ENCODE measurements at regions not wholly inside any gene's neighbourhood (a gene's known extent, or its start where the extent isn't known, plus 50 kb on each side); places are given as distances from the start of the nearest gene placed in this dataset.

DNA sequence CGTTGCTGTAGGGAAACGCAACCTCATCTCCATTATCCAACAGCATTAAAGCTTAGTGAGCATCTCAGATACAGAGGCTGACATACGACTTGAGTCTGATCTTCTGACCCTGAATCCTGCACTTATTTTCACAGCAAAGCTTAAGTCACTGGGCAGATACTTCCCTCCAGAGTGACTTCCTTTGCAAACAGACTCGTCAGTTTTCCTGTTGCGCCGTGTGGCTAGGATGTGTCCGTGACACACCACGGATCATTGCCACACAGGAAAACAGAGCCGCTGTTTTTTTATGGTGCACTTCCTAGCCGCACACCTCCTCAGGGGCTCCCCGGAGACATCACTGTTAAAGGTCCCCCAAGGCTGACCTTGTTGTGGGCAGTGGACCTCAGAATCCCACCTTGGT is 94.9 kb upstream of the MKI67 start:
- ATAC-seq (no peak), DNase-seq (ENCODE audit: low spot score) (no peak)

DNA sequence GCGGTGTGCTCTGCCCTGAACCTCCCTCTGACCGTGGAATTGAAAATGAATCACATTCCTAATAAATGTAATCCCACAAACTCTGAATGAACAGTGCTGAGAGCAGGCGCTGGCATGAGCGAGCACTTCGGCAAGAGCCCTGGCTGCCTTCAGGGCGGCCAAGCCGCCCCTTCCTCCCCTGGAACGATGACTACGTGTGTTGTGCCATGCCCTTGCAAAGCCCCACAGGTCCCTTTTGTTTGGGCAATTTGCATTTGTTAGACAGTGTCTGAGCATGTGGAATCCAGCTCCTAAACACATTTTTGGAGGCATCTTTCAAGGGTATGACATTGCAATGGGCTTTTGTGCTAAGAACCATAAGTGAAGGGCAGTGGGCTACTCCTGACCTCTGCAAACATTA is 95.6 kb upstream of the MKI67 start:
- ATAC-seq: no peak
- DNase-seq (ENCODE audit: low spot score): no peak

DNA sequence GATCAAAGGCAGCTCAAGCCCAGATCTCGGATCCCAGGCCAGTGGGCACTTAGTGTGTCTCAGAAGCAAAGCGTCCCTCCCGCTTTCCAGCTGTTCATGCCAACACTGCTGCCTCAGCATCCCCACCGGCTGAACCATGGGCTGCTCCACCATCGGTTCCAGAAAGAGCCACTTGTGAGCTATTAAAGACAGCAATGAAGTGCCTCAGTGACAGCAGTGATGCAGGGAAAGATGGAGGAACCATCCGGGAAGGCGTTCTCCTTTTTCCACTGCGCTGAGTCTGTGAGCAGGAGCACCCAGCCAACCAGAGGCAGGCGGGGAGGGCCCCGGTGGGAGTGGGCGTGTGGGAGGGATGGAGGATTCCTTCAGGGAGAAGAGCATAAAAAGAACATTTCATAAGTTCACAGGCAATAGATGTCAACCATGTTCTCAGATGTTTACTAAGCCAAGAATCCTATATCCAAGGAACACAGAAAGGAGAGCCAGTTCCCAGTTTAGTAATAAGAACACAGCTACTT is 96.2 kb upstream of the MKI67 start:
- no peak for ATAC-seq
- DNase-seq (ENCODE audit: low spot score): no peak

DNA sequence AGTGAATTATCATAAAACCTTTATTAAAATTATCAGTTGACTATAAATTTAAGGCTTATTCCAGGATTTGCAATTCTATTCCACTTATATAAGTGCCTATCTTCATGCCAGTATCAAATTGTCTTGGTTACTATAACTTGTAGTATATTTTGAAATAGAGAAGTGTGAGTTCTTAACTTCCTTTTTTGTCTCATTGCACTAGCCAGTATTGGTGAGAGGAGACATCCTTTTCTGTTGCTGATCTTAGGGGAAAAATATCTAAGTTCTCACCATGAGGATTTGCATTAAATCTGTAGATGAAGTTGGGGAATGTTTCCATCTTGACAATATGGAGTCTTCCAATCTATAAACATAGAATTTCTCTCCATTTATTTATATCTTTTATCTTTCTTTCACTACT is 104.2 kb upstream of the MKI67 start:
- ATAC-seq (no peak), DNase-seq (ENCODE audit: low spot score) (no peak)

DNA sequence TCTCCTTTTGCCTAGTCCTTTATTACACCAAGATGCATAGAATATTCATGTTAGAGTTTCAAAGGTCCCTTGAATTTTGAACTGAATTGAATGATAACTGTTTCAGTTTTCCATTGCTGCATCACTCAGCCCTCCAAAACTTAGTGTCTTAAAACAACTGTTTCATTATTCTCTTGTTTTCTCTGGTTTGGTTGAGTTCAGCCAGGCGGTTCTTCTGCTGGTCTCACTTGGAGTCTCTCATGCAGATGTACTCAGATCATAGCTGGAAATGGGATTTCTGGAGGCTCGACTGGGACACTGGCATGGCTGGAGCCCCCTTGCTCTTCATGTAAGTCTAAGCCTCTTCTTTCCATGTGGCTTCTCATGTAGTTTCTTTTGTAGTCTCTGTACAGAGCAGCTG is 107.2 kb upstream of the MKI67 start:
- no peak for ATAC-seq
- no peak for DNase-seq (ENCODE audit: low spot score)

DNA sequence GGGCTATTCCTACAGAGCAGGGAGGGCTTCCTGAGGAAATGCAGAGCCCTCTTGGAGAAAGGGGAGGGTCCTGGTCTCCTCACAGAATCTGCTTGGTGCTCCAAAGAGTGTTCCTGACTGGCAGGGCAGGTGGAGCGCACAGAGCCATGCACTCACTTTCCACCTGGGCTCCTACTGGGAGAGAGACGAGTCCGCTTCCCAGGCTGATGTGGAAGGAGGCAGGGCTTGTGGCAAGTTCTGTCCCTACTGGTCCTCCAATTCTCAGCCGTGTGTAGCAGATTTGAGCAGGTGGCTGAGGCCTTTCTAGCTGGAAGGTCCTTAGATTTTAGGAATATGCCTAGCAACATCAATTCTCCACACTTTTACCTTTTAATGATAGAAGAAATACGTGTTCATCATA is 111.5 kb upstream of the MKI67 start:
- DNase-seq (ENCODE audit: low spot score) (no peak), ATAC-seq (no peak)

DNA sequence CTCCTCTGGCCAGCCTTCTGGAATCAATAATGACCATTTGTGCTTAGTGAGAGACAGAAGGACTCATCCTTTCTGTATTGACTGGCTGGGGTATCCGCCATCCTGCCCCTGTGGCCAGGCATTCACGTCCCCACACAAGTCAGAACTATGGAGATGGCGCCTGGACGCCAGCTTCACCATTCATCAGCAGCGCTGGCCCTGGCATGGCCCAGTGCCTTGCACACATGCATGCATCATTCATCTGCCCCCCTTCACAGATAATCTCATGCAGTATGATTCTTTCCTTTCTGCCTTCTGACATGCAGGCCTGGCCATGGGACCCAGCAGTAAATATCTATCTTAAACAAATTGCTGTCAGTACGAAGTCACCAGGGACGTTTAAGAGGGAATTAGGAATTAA is 114.8 kb upstream of the MKI67 start:
- ATAC-seq (no peak), DNase-seq (ENCODE audit: low spot score) (no peak)

DNA sequence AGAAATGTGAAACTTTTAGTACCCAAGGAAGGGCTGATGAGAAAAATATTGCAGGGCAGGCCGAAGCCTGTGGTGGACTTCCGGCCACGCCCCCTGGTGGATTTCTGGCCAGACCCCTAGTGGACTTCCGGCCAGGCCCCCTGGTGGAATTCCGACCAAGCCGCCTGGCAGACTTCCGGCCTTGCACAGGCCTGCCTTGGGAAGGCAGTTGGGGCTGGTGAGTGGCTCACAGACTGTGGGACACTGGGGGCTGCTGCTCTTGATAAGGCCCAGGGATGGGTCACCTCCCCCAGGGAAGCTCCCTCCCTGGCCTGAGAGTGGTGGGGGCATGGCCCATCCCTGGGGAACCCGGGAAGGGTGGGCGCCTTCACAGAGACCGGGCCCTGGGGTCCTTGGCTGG is 116.4 kb upstream of the MKI67 start:
- DNase-seq (ENCODE audit: low spot score) (no peak), ATAC-seq (no peak)

DNA sequence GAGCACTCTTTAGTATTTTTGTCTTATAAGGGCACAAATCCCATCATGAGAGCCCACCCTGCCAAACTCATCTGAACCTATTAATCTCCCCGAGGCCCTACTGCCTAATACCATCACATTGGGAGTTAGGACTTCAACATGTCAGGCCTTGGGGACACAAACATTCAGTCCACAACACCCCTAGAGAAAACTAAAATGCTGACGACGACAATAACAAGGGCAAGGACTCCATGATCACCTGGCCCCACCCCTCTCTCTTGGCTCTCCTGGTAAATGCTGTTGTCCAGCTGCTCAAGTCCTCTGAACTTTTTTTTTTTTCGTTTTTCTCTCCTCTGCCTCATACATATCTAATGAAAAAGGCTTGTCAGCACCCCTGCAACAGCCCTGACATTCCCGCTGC is 118.8 kb upstream of the MKI67 start:
- ATAC-seq (no peak), DNase-seq (ENCODE audit: low spot score) (no peak)

DNA sequence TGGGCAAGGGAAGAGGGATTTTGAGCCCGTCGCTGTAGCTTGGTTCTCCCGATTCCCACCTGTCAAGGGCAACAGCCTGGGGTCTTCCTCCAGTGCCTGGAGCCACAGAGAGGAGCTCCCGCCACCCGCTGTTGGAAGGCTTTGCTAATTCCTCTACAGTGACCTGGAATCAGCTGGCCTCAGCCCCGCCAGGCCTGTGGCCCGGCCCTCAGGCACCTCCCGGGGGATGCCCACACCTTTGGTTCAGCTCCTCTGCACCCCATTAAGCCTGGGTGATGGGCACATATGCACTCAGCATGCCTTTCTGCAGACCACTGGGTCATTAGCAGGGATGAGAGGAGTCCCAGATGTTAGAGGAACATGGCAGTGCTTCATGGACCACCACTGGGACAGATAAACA is 121.4 kb upstream of the MKI67 start:
- ATAC-seq (no peak), DNase-seq (ENCODE audit: low spot score) (no peak)

DNA sequence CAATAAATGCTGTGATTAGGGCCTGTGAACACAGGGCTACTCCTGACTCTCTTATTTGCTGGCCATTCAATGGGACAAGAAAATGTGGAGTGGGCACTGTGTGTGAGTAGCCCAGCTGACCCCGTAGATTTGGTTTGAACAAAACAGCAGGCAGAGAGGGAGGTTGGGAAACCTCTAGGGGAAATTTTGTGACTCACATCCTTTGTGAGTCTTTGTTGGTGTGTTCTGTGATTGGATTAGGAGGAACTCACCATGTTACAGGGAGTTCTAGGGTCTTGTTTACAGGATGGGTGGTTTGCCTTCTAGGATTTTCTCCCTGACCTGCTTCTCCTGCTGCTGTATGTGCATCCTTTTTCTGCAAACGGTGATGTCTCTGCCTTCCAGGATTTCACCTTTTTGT is 128.3 kb upstream of the MKI67 start:
- DNase-seq (ENCODE audit: low spot score): no peak
- no peak for ATAC-seq

DNA sequence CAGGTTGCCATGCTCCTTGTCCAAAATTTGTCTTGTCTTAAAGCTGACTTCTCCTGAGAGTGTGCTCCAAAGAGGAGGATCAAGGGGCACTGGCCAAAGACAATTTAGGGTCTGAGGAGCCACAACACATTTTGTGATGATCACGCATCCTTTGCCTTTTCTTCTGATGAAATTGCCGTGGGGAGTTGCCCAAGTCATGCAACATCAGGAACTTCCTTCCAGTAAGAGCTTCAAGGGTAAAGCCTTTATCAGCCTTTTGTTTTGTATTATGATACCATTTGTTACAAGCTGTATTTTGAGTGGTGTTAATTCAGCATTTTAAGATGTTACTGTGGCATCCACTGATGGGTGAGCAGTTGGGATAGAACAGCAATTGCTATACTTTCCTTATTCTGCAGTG is 131.2 kb upstream of the MKI67 start:
- no peak for DNase-seq (ENCODE audit: low spot score)
- ATAC-seq: no peak

DNA sequence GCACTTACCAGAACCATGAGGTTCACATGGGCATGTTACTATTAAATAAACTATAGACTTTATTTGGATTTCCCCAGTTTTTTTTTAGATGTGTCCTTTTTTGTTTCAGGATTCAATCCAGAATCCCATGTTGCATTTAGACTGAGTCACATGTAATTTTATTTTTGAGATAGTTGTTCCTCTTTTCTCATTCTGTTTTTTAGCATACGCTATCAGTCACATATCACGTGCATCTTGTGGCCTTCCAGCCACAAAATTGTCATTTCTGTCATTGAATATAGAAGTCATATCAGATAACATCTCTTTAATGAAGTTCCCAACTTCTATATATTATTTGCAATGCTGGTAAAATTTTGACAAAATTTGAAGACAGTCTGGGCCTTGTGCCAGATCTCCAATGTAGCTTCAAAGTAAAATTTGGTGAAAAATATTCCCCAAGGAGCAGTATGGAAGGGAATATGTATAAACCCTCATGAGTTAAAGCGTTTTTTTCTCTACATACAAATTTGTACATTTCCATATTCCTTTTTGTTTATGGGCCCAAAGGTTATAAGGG is 132.3 kb upstream of the MKI67 start:
- no peak for DNase-seq (ENCODE audit: low spot score)
- no peak for ATAC-seq

DNA sequence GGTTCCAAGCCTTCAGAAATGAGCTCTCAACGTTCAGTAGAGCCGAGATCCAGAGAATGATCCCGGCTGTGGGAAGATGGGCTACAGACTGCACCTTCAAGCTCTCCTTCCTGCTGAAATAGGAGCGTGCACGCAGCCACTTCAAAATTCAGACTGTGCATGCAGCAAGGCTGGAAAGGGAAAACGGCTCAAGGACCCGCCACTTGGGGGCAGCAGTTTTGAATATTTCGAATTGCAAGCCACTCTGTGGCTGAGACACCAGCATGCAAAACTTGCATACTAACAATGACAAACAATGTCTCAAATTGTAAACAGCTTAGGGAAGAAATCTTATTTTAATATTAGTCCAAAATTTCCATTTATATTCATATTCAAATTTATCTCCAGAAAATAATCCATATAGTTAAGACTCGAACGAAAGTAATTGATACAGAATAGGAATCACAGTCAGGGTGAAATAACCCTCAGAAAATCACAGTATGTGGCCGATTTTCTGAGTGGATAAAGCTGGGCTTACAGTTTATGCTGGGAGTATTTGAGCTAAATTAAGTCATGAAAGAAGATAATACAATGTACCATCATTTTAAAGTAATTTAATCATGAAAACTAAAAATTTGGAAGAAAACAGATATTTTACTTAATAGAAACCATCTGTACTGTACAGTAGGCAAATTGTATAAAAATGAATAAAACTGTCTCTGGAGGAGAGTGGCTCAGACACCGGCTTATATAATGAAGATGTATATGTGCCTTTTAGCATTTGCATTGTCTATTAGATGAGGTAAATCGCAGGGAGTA is 137.9 kb upstream of the MKI67 start:
- peak; percentile 60 for DNase-seq (ENCODE audit: low spot score)
- peak; percentile 92 for ATAC-seq

DNA sequence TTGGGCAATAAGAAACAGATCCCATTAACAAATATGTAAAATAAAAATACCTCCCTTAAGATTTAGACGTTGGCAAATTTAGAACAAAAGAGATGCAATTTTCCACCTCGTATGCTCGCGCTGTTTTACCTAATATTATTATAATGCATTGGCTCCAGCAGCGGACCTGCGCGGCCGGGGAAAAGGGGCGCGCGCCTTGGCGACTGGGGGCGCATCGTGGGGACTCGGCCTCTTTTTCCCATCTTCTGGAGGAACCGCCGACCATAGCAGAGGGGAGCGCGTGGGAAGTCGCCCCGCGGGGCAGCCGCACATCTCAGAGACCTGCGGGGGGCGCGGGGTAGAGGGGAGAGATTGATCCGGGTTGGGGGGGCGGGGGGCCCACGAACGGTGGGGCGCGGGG is 139.4 kb upstream of the MKI67 start:
- DNase-seq (ENCODE audit: low spot score): no peak
- ATAC-seq: no peak

DNA sequence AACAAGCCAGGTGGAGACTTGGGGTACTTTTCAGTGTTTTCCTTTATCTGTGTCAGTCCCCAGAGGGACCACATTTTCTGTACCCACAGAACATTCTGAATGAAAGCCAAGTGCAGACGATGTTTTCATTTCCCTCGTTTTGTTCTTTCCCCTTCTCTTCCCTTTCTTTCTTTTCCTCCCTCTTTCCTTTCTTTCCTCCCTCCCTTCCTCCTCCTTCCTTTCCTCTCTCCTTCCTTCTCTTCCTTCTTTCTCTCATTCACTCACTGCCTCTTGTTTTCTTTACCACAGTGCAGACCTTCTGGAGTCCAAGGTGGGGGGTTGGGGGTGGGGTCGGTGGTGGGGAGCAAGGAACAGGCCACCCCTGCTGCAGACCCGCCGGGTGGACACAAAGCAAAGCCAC is 141.4 kb upstream of the MKI67 start:
- no peak for DNase-seq (ENCODE audit: low spot score)

DNA sequence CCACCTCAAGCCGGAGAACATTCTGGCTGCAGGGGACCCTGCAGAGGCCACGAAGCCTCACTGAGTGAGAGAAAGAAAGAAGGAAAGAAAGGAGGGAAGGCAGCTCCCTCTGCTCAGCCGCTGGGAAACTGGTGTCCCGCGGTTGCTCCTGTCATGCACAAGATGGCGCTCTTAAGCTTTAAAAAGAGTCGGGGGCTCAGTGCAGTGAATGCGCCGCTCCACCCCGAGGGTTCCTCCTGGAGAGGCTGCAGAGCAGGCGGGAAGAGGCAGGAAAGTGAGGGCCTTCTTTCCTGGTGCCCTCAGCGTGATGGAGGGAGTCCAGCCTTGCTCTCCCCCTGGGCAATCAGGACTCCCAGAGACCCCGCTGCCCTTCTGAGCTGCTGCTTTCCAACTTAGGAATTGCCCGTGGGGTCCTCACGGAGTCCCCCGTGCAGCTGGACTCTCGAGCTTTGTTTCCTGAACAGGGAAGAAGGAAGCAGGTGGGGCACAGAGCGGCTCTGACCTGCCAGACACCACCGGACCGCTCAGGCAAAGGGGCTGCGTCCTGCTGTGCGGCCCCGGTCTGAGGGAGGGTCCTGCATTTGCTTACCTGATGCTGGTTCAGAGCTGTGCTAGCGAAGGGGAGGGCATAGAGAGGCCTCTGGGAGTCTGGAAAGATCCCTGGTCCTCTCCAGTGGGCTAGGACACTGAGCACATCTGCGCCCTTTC is 141.9 kb upstream of the MKI67 start:
- ATAC-seq (peak; percentile 41), DNase-seq (ENCODE audit: low spot score) (no peak)

More for the DNA sequence above, 141.4 kb upstream of the MKI67 start:
- no peak for ATAC-seq

DNA sequence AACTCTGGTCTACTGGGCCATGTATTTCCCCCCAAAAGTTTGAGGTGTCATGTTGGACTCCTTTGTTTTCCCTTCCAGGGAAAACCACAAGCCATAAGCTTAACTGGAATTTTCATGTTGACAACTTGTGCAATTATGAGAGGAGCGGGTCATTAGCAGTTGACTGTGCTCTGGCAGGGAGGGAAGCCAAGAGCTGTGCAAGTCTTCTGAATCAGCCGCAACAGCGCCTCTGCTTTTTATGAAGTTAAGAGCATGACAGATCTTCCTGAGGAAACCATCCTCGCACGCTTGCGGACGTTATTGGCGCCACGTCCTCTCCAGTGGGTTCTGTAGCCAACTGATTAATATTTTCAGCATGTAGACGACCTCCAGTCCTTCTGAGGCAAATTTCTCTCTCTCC is 148.7 kb upstream of the MKI67 start:
- no peak for DNase-seq (ENCODE audit: low spot score)
- ATAC-seq: peak; percentile 22

DNA sequence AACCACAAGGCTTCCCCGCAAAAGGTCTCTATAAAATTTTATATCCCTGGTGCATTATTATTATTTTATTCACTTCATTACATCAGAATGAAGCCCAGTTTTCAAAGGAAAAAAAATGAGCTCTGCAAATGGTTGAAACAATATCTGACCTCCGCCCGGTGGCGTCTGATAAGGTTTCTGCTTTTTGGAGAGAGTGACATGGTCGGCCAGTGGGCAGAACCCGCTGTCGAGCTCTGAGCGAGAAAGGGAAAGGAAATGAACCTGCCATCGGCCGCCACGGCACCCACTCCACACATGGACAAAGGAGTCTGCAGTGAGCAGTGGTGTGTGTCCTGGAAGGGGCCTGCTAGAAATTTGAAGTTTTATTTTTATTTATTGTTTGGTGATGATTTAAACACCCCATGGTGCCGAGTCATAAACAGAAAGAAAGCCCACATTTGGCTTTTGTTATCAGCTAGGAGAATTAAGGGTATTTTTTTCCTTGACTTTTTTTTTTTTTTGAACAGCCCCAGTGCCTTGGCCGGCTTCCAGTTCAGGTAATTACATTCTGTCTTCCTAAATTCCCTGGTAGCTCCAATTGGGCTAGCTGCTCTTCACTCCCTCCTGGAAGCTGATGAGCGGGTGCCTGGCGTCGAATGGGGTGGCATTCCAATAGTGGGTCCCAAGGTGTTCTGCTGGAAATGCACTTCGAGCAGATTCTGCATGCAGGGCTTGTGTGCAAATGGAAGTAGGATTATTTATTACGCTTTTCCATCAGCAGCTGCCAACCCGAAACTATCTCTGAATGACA is 149.4 kb upstream of the MKI67 start:
- ATAC-seq (no peak), DNase-seq (ENCODE audit: low spot score) (no peak)

DNA sequence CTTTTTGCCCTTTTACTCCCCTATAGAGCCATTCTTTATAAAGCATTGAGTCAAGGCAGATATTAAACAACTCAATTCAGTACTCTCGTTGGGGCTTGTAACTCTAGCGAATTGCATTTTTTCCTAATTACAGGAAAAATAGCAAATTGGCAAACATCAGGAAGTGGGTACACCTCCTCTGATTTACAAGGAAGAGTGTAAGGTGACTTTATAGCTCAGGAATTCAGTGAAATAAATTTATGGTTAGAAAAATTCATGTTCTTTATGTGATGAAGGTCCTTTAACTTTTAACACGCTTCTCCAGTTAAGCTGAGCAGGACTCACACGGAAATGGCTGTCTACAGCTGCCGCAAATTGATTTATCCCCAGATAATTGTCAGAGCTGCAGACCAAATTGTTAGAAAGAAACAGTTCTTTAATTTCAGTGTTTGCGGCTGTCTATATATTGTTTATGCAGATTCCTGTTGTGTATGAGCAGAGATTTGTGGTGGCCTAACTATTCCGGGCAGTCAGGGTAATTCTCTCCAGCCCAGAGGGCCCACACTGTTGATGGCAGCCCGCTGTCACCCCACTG is 151.1 kb upstream of the MKI67 start:
- DNase-seq (ENCODE audit: low spot score) (no peak), ATAC-seq (no peak)

DNA sequence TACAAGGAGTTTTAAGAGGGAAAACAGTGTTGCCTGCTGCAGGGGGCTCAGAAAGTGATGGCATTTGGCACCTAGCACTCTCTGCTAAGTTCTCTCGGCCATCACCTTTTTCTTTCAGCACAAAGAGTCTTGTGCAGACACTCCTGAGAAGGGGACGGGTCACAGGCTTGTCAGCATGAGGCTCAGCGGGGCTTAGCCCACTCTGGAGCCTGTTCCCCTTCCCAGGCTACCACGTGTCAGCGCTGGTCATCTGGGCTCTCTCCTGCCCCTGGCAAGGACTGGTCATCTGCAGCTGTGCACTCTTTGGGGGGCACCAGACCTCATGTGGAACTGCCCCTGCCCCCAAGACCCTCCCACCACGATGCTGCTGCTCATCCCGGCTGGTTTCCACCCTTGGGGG is 152.1 kb upstream of the MKI67 start:
- DNase-seq (ENCODE audit: low spot score) (no peak), ATAC-seq (no peak)
